ENCODE measurements at regions not wholly inside any gene's neighbourhood (a gene's known extent, or its start where the extent isn't known, plus 50 kb on each side); places are given as distances from the start of the nearest gene placed in this dataset.

DNA sequence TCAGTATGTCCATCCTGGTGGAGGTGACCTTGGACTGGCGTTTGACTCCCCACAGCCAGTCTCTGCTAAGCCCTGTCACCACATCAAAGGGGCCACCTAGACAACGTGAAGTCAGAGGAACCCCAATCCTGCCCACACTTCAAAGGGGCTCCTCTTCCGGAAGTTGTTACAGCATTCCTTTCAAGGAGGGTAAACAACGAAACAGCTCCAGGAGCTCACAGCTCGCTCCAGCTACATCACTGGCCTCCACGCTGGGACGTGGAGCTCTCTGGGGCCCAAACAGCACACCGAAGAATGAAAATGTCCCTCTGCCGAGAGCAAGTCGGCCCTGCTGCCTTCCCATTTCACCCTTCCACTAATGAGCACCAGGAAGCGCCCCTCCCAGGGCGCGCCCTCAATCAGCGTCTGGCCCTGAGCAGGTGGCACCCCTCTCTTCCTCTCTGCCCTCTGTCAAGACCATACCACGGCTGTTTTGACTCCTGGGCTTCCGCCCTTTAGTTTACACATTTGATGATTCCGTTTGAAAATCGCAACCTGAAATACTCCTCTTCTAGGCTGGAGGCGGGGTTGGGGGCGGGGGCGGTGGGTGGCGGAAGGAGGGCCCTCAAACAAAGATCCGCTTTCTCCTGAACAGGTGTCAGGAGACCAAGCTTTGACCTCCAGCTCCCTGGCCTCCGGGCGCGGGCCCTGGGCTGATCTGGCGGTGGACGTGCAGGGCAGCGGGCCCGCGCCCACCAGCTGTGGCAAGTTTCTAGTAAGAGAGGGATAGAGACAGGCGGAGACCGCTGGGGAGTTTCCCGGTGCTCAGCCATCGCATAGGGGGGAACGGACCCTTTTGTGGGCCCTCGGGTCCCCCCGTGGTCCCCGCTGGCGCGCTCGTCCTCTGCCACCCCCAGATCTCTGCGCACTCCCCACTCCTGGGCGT lies 53.1 kb upstream of the KDM7A start (continued):
- TF ChIP-seq, protein P1, sequence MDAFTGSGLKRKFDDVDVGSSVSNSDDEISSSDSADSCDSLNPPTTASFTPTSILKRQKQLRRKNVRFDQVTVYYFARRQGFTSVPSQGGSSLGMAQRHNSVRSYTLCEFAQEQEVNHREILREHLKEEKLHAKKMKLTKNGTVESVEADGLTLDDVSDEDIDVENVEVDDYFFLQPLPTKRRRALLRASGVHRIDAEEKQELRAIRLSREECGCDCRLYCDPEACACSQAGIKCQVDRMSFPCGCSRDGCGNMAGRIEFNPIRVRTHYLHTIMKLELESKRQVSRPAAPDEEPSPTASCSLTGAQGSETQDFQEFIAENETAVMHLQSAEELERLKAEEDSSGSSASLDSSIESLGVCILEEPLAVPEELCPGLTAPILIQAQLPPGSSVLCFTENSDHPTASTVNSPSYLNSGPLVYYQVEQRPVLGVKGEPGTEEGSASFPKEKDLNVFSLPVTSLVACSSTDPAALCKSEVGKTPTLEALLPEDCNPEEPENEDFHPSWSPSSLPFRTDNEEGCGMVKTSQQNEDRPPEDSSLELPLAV (CRISPR knock-in tag; conservative IDR thresholded peaks at IDR 0.05; ENCODE audit: low read depth), result no peak
- TF ChIP-seq RXRA (CRISPR knock-in tag; IDR thresholded peaks at IDR 0.05), result peak; percentile 99
- TF ChIP-seq ZNF746 (CRISPR knock-in tag; IDR thresholded peaks at IDR 0.05), result peak; percentile 96
- no peak for TF ChIP-seq ZNF83 (CRISPR knock-in tag; IDR thresholded peaks at IDR 0.05; ENCODE audit: borderline replicate concordance)
- peak; percentile 87 for TF ChIP-seq ZNF564 (CRISPR knock-in tag; IDR thresholded peaks at IDR 0.05)
- TF ChIP-seq ZNF547 (CRISPR knock-in tag; IDR thresholded peaks at IDR 0.05), result no peak
- no peak for TF ChIP-seq ZNF282 (IDR thresholded peaks at IDR 0.05; ENCODE audit: partially characterized antibody)
- no peak for TF ChIP-seq KDM5A (IDR thresholded peaks at IDR 0.05; ENCODE audit: borderline replicate concordance, low read length)
- peak; percentile 22; the same call in 1 of the 2 replicates for TF ChIP-seq ZNF607 (CRISPR knock-in tag; IDR thresholded peaks at IDR 0.05; ENCODE audit: borderline replicate concordance)
- peak; percentile 94; the same call in 1 of the 2 replicates for TF ChIP-seq CBX5 (CRISPR knock-in tag; IDR thresholded peaks at IDR 0.05; ENCODE audit: borderline replicate concordance)
- TF ChIP-seq TBX2 (CRISPR knock-in tag; IDR thresholded peaks at IDR 0.05; ENCODE audit: borderline replicate concordance), result peak; percentile 98
- TF ChIP-seq XRCC5 (optimal IDR thresholded peaks at IDR 0.05; ENCODE audit: low read length), result peak; percentile 39
- TF ChIP-seq RBM22 (optimal IDR thresholded peaks at IDR 0.05; ENCODE audit: low read length), result peak; percentile 70
- no peak for TF ChIP-seq U2AF2 (IDR thresholded peaks at IDR 0.05; ENCODE audit: low read depth, low read length)
- peak; percentile 36; the same call in 1 of the 2 replicates for TF ChIP-seq RFXANK (CRISPR knock-in tag; IDR thresholded peaks at IDR 0.05)
- TF ChIP-seq, protein P2, sequence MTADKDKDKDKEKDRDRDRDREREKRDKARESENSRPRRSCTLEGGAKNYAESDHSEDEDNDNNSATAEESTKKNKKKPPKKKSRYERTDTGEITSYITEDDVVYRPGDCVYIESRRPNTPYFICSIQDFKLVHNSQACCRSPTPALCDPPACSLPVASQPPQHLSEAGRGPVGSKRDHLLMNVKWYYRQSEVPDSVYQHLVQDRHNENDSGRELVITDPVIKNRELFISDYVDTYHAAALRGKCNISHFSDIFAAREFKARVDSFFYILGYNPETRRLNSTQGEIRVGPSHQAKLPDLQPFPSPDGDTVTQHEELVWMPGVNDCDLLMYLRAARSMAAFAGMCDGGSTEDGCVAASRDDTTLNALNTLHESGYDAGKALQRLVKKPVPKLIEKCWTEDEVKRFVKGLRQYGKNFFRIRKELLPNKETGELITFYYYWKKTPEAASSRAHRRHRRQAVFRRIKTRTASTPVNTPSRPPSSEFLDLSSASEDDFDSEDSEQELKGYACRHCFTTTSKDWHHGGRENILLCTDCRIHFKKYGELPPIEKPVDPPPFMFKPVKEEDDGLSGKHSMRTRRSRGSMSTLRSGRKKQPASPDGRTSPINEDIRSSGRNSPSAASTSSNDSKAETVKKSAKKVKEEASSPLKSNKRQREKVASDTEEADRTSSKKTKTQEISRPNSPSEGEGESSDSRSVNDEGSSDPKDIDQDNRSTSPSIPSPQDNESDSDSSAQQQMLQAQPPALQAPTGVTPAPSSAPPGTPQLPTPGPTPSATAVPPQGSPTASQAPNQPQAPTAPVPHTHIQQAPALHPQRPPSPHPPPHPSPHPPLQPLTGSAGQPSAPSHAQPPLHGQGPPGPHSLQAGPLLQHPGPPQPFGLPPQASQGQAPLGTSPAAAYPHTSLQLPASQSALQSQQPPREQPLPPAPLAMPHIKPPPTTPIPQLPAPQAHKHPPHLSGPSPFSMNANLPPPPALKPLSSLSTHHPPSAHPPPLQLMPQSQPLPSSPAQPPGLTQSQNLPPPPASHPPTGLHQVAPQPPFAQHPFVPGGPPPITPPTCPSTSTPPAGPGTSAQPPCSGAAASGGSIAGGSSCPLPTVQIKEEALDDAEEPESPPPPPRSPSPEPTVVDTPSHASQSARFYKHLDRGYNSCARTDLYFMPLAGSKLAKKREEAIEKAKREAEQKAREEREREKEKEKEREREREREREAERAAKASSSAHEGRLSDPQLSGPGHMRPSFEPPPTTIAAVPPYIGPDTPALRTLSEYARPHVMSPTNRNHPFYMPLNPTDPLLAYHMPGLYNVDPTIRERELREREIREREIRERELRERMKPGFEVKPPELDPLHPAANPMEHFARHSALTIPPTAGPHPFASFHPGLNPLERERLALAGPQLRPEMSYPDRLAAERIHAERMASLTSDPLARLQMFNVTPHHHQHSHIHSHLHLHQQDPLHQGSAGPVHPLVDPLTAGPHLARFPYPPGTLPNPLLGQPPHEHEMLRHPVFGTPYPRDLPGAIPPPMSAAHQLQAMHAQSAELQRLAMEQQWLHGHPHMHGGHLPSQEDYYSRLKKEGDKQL (CRISPR knock-in tag; IDR thresholded peaks at IDR 0.05; ENCODE audit: low read depth), result peak; percentile 90
- TF ChIP-seq FIP1L1 (IDR thresholded peaks at IDR 0.05; ENCODE audit: borderline replicate concordance, insufficient read depth, low read depth, low read length), result 0 out of 2 replicates have a peak, but pooled peaks have one; percentile 93
- TF ChIP-seq STAG1 (CRISPR knock-in tag; IDR thresholded peaks at IDR 0.05), result peak; percentile 31
- 0 out of 2 replicates have a peak, but pooled peaks have one; percentile 39 for TF ChIP-seq CHD2 (IDR thresholded peaks at IDR 0.05; ENCODE audit: low read depth, low read length)
- peak; percentile 87; the same call in 1 of the 2 replicates for TF ChIP-seq ELF4 (CRISPR knock-in tag; IDR thresholded peaks at IDR 0.05; ENCODE audit: borderline replicate concordance)
- TF ChIP-seq CBFB (CRISPR knock-in tag; IDR thresholded peaks at IDR 0.05), result peak; percentile 100
- no peak for TF ChIP-seq ZNF460 (CRISPR knock-in tag; IDR thresholded peaks at IDR 0.05; ENCODE audit: borderline replicate concordance)
- TF ChIP-seq LCORL (IDR thresholded peaks at IDR 0.05), result 0 out of 2 replicates have a peak, but pooled peaks have one; percentile 42
- peak; percentile 88 for TF ChIP-seq LCORL (CRISPR knock-in tag; IDR thresholded peaks at IDR 0.05)

All from HepG2 (cell line).